GM18907 (cell line): ENCODE measurements at regions not wholly inside any gene's neighbourhood (a gene's known extent, or its start where the extent isn't known, plus 50 kb on each side); places are given as distances from the start of the nearest gene placed in this dataset.

Source experiments
- ATAC-seq: cut with Tn5 transposase; IDR thresholded peaks from one replicate; pipeline ENCODE4 v1.9.1; 2021; ENCODE audit warnings: mild to moderate bottlenecking, moderate library complexity; ENCODE audit not compliant: unreplicated experiment

DNA sequence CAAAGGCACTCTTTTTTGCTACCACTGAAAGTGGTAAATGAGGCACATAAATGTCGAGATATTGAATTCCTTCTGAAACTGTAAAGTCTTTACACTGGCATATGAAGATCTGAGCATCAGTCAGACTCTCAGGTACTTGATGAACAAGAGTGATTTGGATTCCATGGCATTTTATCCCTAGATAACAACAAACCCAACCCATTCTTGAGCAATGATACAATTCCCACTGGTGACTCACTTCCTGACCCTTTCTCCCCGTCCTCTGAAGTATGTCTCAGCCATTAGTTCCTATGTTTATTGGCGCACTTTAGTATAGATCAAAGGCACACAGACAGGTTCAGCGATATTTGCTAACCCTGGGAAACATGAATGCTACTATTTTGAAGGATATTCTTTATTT, 147.0 kb upstream of the RBFOX1 start:
- no peak for ATAC-seq

DNA sequence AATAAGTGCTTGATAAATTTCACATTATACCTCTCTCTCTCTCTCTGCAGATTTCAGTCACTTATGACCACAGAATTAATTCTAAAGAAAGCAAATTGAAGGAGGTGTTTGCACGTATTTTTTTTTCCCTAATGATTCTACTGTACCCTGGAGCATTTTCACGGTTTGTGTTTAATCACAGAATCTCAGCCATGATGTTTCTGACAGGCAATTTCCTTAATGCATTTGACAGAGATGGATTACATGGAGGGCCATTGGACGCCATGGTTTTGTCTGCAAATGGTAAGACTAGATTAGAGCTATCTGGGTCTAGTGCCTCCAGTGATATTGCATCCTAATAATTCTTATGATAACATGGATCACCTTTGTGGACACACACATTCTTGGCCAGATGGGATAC, 147.5 kb upstream of the RBFOX1 start:
- ATAC-seq: no peak

DNA sequence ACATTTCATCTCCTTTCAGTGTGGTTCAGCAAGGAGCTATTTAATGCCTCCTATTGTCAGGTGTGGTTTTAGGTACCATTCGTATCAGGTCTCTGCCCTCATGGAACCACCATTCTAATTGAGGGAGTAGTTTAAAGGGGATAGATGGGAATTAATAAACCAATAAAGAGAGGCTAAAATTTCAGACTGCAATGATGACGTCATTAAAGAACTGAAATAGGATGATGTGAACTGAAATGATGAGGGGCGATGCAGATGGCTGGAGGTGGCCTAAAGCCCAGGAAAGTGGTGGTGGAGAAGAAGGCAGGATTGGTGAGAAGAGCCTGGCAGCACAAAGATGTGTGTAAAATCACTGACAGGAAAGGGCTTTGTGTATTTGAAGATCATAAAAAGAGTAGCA, 148.9 kb upstream of the RBFOX1 start:
- ATAC-seq: no peak

DNA sequence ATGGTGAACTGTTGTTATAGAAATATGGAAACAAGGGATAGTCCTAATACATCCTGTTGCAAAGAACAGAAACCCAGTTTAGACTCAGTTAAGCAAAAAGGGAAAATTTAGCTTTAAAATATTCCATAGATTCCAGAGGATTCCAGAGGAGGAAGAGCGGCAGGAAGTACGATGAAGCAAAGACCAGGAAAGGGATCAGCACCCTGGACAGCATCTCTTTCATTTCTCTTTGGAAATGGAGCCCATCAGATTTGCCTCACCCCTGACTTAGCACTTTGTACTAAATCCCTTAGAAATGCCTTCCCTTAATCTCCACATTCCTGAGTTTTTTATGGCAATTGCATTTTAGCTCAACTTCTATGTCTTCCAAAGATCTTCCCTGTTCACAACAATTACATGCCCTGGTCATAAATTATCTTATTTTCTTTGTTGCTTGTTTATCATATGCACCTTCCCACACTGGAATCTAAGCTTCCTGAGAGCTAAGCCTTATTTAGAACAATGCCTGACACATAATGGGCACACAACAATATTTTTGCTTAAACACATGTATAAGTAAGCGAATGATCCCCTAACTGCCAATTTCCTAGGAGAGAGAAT, 150.0 kb upstream of the RBFOX1 start:
- ATAC-seq: no peak

DNA sequence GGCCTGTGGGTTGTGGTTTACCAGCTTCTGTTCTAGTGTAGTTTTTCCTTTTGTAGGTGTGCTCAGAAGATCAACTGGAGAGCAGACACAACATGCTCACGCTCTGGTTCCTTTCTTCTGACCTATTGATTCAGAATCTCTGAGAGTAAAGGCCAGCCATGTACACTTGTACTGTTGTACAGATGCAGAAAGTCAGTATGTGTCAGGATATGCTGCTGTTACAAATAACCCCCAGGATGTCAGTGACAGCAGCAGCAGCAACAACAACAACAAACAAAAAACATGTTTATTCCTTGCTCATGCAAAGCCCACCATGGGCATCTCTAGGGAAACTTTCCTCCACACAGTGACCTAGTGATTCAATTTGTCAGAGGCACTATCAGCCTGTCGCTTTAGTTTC, 154.8 kb upstream of the RBFOX1 start:
- no peak for ATAC-seq

DNA sequence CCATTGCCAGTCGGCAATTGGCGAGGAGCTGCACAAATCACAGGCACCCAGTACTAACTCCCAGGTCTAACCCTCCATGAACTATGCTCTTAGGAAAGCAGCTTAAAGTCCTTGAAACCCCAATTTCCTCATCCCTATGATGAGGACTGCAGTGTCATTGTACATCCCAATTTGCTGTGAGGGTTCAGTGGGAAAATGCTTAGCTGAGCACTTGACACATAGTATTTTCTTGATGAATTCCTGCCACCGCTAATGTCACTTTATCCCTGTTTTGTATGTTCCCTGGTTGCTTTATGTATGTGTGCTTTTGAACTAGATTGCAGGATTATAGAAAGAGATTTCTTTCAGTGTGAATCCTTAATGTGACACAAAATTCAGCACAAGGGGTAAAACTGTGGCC, 161.5 kb upstream of the RBFOX1 start:
- no peak for ATAC-seq

DNA sequence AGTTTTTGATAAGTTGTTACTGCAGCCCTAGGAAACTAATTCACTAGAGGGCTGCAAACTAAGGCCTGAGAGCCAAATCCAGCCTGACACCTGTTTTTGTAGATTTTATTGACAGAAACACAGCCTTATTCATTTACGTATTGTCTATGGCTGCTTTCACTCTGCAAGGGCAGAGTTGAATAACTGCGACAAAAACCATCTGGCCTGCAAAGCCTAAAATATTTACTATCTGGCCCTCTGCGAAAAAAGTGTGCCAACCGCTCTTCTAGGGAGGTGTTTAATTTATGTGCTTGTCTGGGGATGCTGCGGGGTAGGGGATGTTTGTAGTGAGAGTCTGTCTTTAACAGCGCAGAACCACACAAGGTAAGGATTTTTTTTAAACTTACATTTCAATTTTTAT, 165.0 kb upstream of the RBFOX1 start:
- no peak for ATAC-seq

DNA sequence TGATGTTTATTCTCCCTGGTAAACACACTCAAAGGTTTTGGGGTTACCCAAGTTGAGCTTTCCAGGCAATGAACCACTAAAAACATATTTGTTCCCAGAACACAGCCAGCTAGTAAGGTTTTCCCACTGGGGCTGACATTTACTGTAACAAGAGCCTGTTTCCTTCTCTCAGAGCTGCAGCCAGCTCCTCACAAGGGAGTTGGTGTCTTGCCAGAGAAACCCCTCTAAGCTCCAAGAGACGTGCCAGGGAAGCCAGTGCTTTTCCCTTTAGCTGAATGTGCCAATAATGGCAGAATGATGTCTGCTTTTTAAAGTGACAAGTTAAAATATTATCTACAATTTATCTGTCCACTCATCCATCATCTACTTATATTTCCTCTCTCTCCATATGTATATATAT, 170.8 kb upstream of the RBFOX1 start:
- no peak for ATAC-seq

DNA sequence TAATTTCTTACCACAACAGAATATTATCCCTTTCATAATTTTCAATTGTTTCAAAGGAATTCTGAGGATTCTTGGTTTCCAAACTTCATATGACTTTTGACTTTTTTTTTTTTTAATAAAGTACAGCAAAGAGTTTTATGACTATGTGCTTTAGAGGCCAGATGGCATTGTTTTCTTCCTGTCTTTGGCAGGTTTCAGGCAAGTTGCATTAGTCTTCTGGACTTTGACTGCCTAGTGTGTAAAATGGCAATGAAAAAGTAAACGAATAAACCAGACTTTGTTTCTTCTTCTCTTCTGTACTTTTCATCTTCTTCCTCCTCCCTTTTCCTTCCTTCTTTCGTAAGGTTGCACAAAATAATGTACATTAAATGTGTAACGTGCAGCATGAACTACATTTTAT, 172.6 kb upstream of the RBFOX1 start:
- ATAC-seq: no peak

DNA sequence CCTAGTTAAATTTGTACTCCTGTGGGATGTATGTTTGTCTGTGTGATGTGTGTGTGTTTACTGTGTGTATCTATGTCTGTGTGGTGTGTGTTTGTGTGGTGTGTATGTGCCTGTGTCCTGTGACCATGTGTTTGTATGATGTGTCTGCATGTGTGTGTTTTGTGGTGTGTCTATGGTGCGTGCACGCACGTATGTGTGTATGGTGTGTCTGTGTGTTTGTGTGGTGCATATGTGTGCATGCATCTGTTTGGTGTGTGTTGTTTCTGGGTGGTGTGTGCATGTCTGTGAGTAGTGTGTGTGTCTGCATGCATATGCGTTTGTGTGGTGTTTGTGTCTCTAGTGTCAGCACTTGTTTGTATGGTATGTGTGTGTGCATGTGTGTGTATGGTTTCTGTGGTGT, 174.2 kb upstream of the RBFOX1 start:
- no peak for ATAC-seq

DNA sequence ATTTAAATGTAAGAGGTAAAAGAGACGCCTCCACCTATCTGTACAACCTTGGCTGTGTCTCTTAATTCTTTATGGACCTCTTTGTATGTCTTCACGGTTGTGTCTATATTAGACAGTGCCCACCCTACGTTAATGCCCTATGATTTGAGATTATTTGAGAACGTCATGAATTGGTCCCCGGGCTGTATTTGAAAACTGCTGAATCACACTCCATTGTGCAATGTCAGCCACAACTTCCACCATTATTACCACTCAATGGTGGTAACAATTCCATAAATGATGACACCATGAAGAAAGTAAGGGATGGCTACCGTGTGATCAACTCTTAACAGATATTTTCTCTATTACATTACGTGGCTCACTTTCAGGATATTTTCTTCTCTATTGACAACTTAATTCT, 182.4 kb upstream of the RBFOX1 start:
- ATAC-seq: no peak

DNA sequence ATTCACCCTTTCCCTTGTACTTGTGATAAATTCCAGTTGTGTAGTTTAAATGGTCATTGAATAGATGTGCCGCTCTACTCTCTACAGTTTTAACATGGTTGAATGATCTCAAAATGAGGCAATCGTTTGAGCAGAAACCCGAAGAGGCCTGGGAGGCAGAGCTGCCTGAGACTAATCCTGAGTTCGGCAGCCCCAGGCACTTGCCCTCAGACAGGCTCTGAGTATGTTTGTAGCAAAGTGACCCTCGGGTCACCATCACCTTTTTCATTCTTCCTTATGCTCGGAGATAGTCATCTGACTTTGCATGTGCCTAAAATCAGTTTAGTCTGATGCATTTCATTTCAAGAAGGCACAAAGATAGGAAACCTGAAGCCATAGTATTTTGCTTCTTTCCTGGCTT, 184.0 kb upstream of the RBFOX1 start:
- ATAC-seq: no peak

DNA sequence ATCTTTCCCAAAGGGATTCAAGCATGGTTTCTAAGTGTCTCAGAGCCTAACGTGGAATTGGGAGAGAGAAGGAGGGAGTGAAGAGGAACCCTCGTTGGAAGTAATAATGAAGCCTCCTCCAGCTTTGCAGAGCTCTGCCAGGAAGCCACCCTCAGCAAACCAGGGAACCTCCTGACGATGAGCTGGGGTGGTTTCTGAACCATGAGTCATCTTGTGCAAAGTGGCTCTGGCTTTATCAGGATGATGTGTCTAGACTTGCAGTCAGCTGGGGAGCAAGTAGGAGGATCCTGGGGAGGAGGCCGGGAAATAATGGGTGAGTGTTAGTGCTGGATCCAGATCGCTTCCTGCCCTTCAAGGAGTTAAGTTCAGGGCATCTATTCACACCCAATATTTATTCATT, 191.7 kb upstream of the RBFOX1 start:
- no peak for ATAC-seq

DNA sequence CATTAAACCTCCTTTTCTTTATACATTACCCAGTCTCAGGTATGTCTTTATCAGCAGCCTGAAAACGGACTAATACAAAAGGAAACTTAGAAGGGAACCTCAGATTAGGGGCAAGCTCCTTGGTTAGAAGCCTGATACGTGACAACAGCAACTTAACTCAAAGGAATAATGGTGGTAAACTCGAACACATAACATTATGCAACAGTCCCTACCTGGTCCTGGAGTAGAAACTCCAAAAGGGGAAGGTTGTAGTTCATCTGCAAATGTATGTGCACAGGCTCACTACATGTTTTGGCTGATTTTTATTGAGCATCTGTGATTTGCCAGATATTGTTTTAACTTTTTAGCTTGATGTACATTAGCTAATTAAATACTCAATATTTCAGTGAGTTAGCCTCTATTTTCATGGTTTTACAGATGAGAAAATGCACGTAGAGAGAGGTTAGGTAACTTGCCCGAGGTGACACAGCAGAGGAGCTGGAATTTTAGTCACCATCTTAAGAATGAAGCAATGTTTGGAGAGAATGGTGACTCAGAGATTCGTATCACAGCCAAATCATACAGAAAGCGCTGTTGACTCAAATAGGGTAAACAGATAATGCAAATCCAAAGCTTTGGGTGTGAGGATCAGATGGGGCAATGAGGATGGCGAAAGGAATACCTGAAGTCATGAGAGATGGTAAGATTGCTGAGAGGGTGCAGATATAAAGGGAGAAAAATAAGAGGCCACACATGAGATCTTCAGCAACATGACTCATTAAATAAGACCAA, 194.9 kb upstream of the RBFOX1 start:
- ATAC-seq: no peak

DNA sequence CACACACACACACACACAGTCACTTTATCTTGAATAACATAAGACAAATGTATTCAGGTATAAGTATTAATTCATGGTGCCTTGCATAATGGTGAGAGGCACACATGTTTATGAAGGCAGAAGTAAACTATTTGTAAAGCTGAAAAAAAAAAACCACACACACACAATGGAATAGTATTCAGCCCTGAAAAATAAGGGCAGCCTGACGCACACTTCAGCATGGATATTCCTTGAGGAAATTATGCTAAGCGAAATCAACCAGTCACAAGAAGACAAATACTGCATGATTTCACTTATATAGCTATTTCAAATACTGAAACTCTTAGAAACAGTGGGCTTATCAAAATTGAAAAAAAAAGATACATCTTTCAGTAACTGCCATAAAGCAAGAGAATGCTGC, 200.2 kb upstream of the RBFOX1 start:
- no peak for ATAC-seq

DNA sequence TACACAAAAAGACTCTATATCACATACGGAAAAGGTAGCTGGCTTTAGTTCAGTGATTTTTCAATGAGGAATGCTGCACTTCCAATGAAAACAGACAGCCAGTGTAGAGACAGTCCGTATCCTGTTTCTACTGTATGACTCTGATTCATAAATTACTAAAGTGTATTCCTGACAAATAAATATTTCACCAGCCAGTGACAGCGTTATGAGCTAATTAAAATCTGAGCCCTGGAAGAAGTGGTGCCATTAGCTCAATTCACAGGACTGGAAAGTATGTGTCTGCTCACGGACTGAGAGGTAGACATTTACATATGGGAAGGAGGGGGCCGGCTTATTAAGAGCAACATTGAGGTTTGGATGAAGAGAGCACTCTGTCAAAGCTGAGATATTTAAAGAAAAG, 207.9 kb upstream of the RBFOX1 start:
- ATAC-seq: no peak

DNA sequence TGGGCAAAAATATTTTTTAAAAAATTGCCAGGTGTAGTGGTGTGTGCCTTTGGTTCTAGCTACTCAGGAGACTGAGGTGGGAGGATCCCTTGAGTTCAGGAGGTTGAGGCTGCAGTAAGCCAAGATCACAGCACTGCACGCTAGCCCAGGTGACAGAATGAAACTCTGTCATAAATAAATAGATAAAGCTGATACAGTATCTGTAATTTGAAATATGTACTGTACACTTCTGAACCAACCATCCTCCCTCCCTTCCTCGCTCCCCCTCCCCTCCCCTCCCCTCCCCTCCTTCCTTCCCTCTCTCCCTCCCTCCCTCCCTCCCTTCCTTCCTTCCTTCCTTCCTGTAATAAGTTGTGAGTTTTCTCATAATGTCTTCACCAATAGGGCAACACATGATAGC, 208.4 kb upstream of the RBFOX1 start:
- ATAC-seq: no peak

DNA sequence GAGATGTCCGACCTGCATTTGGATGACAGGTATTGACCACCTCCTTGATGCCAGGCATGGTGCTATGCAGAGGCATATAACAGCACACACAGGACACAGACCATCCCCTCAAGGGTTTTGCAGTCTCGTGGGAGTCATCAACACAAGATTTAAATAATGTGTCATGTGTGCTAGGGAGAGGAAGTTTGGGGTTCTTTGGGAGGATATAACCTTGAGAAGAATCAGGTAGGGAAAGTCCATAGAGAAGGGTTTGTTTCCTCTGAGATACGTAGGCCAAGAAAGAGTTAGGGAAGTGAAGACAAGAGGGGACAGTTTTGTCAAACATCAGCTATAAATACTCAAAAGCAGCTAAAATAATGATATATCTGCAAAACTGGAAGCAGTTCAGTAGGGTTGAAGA, 215.9 kb upstream of the RBFOX1 start:
- ATAC-seq: no peak

DNA sequence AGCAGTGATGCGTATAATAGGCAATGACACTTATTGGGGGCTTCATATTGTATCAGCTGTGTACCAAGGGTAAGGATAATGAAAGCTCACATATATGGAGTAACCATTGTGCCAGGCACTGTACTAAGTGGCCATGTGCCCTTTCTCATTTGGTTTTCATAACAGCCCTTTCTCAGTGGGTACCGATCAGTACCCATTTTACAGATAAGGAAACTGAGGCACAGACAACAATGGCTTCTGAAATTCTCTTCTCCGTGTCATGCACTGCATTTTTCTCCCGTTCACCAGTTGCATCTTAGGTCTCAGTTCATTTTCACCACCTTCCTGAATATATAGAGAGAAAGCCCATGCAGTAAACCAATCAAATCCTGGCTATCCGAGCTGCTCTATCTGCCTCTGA, 216.7 kb upstream of the RBFOX1 start:
- ATAC-seq: no peak

DNA sequence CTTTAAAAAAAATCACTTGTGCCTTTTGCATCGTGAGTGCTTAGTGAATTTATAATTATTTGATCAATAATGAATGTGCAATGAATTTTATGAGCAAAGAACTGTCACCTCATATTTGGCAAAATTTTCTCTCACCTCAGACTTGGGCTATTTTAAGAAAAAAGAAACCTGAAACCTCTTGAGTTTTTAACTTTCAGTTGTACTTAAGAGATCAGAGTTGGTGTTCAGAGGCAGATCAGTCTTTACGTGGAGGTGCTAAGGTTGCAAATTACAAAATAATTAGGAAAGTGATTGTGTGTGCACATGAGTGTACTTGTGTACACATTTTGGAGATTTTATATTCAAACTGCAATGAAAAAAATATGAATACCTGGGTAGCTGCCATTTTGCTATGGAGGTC, 218.7 kb upstream of the RBFOX1 start:
- ATAC-seq: no peak

DNA sequence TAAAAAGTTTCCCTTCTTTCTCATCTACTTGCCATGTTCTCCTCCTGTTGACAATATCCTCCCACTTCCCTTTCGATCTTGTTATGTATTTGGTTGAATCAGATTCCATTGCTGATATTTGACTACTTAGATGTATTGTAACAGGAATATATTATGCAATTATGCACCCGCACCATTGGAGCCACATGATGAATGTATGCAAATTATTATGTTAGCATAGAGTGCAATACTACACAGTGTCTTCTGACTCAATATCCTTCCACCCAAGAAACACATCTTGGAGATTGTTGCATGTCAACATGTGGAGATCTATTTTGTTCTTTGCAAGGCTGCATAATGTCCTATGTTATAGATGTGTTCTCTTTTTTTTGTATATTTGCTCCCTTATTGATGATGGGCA, 219.2 kb upstream of the RBFOX1 start:
- ATAC-seq: no peak

DNA sequence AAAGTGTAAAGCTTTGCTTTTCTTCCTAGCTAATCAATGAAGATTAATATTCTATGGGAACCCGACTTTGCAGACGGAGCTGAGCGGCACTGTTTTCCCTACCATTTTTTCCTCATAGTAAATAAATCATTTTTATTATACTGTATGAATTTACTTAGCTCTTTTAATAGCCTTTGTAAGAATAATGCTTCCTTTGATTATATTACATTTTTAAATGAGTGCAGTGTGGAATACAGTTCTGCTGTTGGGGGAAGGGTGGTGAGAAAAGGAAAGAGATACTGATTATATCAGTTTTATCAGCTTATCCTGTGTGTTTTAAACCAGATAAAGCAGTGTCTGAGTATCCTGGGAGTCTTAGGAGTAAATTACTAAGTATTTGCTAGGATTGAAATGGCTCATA, 221.4 kb upstream of the RBFOX1 start:
- no peak for ATAC-seq

DNA sequence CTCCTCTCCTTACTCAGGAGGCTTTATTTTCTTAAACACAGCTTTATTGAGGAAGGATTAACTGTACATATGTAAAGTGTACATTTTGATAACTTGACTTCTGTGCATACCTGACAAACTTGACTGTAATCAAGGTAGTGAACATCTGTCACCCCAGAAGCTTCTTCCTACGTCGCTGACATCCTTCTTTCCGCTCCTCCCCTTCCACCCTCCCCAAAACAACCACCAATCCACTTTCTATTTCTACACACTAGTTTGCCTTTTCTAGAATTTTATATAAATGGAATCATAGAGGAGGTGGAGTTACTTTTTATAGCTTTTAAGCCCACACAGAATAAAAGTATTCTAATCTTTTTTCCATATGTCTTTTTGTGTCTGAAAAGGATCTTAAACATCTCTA, 225.2 kb upstream of the RBFOX1 start:
- no peak for ATAC-seq
